GM23338 (cell line): ENCODE measurements at regions not wholly inside any gene's neighbourhood (a gene's known extent, or its start where the extent isn't known, plus 50 kb on each side); places are given as distances from the start of the nearest gene placed in this dataset.

Source experiments
- ATAC-seq: fragments of 200-7000 bp; cut with Tn5 transposase; 3 replicates; pipeline ENCODE4 v1.9.1; 2020
- DNase-seq: peaks from one replicate; pipeline ENCODE4 v3.0.0-alpha.2; 2015; ENCODE audit warnings: low spot score
- H2AFZ ChIP-seq: fragments of 200-600 bp; sonication (generic); 2 replicates; pipeline ENCODE4 v1.8.0; 2016; ENCODE audit warnings: antibody characterized with exemption, mild to moderate bottlenecking, moderate library complexity
- H3F3A ChIP-seq: fragments of 200-600 bp; sonication (generic); replicated peaks from 2 replicates; pipeline ENCODE4 v1.8.0; 2017; ENCODE audit warnings: antibody characterized with exemption, mixed run types, low read depth
- H3K27ac ChIP-seq: fragments of 200-600 bp; sonication (generic); 2 replicates; pipeline ENCODE4 v1.6.1; 2016; ENCODE audit warnings: low read depth
- H3K27me3 ChIP-seq: fragments of 200-600 bp; sonication (generic); 2 replicates; pipeline ENCODE4 v1.8.0; 2016; ENCODE audit warnings: mild to moderate bottlenecking, mixed run types, moderate library complexity; ENCODE audit not compliant: insufficient read depth
- H3K36me3 ChIP-seq: fragments of 200-600 bp; sonication (generic); 2 replicates; pipeline ENCODE4 v1.8.0; 2016; ENCODE audit warnings: mild to moderate bottlenecking; ENCODE audit not compliant: insufficient read depth
- H3K4me1 ChIP-seq: fragments of 200-600 bp; sonication (generic); 2 replicates; pipeline ENCODE4 v1.8.0; 2016; ENCODE audit warnings: mild to moderate bottlenecking, moderate library complexity; ENCODE audit not compliant: insufficient read depth
- H3K4me2 ChIP-seq: fragments of 200-600 bp; sonication (generic); 2 replicates; pipeline ENCODE4 v1.7.1; 2017; ENCODE audit warnings: mixed run types
- H3K4me3 ChIP-seq: fragments of 200-600 bp; sonication (generic); 2 replicates; pipeline ENCODE4 v1.6.1; 2016; ENCODE audit warnings: mixed run types
- H3K79me2 ChIP-seq: fragments of 200-600 bp; sonication (generic); replicated peaks from 2 replicates; pipeline ENCODE4 v1.8.0; 2017; ENCODE audit warnings: mild to moderate bottlenecking; ENCODE audit not compliant: insufficient read depth
- H3K9me2 ChIP-seq: fragments of 200-600 bp; sonication (generic); 2 replicates; pipeline ENCODE4 v1.8.0; 2017; ENCODE audit not compliant: insufficient read depth
- H4K20me1 ChIP-seq: fragments of 200-600 bp; sonication (generic); replicated peaks from 2 replicates; pipeline ENCODE4 v1.8.0; 2017; ENCODE audit warnings: mild to moderate bottlenecking; ENCODE audit not compliant: insufficient read depth
- H3K27ac Mint-ChIP-seq: 2 replicates; pipeline ENCODE4 v1.8.0; 2020; ENCODE audit warnings: inconsistent platforms, mild to moderate bottlenecking, moderate library complexity, mixed read lengths
- H3K27me3 Mint-ChIP-seq: 3 replicates; pipeline ENCODE4 v1.8.0; 2022; ENCODE audit warnings: low read depth, mild to moderate bottlenecking, moderate library complexity, mixed read lengths, inconsistent platforms; ENCODE audit not compliant: insufficient read depth, poor library complexity
- H3K36me3 Mint-ChIP-seq: 3 replicates; pipeline ENCODE4 v1.8.0; 2021; ENCODE audit warnings: low read depth, mild to moderate bottlenecking, inconsistent platforms, moderate library complexity, mixed read lengths
- H3K4me1 Mint-ChIP-seq: 3 replicates; pipeline ENCODE4 v1.8.0; 2020; ENCODE audit warnings: mild to moderate bottlenecking, inconsistent platforms, mixed read lengths
- H3K4me3 Mint-ChIP-seq: 3 replicates; pipeline ENCODE4 v1.8.0; 2021; ENCODE audit warnings: moderate library complexity, mild to moderate bottlenecking, inconsistent platforms, mixed read lengths
- H3K9me3 Mint-ChIP-seq: 3 replicates; pipeline ENCODE4 v1.8.0; 2020; ENCODE audit warnings: moderate library complexity, mild to moderate bottlenecking, inconsistent platforms, mixed read lengths
- CTCF ChIP-seq, 2 experiments: fragments of 200-600 bp in 1 of 2; sonication (generic) in 1 of 2; conservative IDR thresholded peaks; 2 replicates each; pipeline versions ENCODE4 v1.5.1 to v1.6.1; 2016 to 2017; ENCODE audit warnings: antibody characterized with exemption in 2 of 2, low read depth in 2 of 2, mild to moderate bottlenecking in 2 of 2, moderate library complexity in 1 of 2
- EZH2 ChIP-seq: fragments of 200-600 bp; sonication (generic); IDR thresholded peaks from one replicate; pipeline ENCODE4 v1.8.0; 2017; ENCODE audit warnings: antibody characterized with exemption, mild to moderate bottlenecking, low read depth; ENCODE audit not compliant: unreplicated experiment
- EZH2phosphoT487 ChIP-seq: fragments of 200-600 bp; sonication (generic); IDR thresholded peaks from one replicate; pipeline ENCODE4 v1.8.1; 2018; ENCODE audit warnings: antibody characterized with exemption; ENCODE audit not compliant: unreplicated experiment
- JUNB ChIP-seq: IDR thresholded peaks from one replicate; pipeline ENCODE4 v1.6.1; 2016; ENCODE audit warnings: antibody characterized with exemption; ENCODE audit not compliant: unreplicated experiment
- NANOG ChIP-seq: IDR thresholded peaks from 2 replicates; pipeline ENCODE4 v1.6.1; 2016; ENCODE audit warnings: antibody characterized with exemption, borderline replicate concordance
- POLR2AphosphoS5 ChIP-seq: IDR thresholded peaks from 2 replicates; pipeline ENCODE4 v1.6.1; 2016; ENCODE audit warnings: antibody characterized with exemption, low read depth
- ZNF114 ChIP-seq: fragments of 250-450 bp; sonication (Bioruptor Pico); IDR thresholded peaks from 2 replicates; pipeline ENCODE4 v1.5.0; 2020; ENCODE audit warnings: mild to moderate bottlenecking, moderate library complexity
- ZNF331 ChIP-seq: fragments of 250-450 bp; sonication (Bioruptor Pico); IDR thresholded peaks from 2 replicates; pipeline ENCODE4 v1.5.0; 2020; ENCODE audit warnings: low read depth, mild to moderate bottlenecking, moderate library complexity
- ZNF462 ChIP-seq: fragments of 250-450 bp; sonication (Bioruptor Pico); IDR thresholded peaks from 2 replicates; pipeline ENCODE4 v1.5.0; 2020; ENCODE audit warnings: mild to moderate bottlenecking, moderate library complexity

DNA sequence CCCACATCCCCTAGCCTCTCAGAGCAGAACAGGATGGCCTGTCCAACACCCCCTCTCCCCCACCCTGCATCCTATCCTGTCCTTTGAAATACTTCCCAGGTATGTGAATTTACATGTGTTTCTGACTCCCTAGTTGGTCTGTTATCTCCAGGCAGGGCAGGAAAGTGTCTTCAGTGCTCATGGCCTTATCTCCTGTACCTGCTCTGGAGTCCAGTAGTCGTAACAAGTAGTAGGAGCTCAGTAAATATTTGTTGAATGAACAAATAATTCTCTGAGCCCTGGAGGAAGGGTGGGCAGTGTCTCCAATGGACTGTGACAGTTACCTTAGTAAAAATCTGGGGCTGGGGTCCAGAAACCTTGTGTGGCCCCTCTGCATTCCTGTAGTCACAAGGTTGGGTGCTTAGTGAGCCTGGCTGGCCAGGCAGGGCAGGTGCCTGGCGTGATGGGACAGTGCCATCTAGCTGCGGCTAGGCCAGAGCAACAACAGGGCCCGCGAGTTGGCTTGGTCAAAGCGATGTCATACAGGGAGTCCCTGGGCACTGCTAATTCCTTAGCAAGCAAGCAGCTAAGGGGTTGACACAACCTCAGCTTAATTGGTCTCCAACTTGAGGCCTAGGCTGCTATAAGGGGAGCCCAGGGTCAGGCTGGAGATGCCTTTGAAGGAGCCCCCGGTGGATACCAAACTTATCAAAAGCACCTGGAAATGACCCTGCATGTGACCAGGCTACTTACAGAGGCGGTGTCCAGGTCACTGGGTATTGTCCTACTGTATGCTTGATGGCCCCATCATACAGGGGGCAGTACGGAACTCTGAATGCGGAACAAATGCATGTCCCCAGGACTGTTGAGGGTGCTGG, 89.0 kb upstream of the PPM1J start:
- H3K27ac Mint-ChIP-seq = 0 out of 2 replicates have a peak overlapping the region, but pooled peaks have one; percentile 8
- Histone ChIP-seq H4K20me1 (no peaks in the 10 kb centered on the region), H3K9me2 (peaks cover 3% of the 10 kb centered on the region; the same call in 1 of the 2 replicates)

DNA sequence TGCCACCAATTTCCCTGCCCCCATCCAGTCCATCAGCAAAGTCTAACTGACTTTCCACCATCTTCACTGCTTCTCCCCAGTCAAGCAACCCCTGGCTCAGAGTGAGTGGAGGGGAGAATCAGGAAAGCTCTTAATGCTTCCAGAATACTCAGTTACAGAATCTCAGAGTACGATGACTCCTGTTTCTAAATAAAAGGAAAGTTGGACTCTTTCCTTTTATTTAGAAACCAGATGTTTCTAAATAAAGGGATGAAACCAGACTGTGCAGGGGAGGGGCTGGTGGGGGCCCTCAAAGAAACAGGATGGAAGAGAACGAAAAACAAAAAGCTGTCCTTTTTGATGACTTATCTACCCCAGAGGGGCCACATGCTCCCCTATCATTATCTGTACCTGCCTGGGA, 85.2 kb upstream of the PPM1J start:
- Mint-ChIP-seq H3K36me3 (no peaks in the 10 kb centered on the region; the same call in 2 of the 3 replicates), H3K27ac (no peak overlapping the region), H3K4me1 (peaks cover 29% of the 10 kb centered on the region), H3K27me3 (peaks cover 9% of the 10 kb centered on the region), H3K4me3 (no peak overlapping the region), H3K9me3 (no peaks in the 10 kb centered on the region)
- Histone ChIP-seq H3F3A (peaks cover 11% of the 10 kb centered on the region), H3K27ac (no peak overlapping the region), H3K4me3 (no peak overlapping the region), H3K9me2 (peaks cover 7% of the 10 kb centered on the region; the same call in 1 of the 2 replicates), H3K27me3 (peaks cover 11% of the 10 kb centered on the region; the same call in 1 of the 2 replicates), H2AFZ (no peak overlapping the region), H3K79me2 (no peaks in the 10 kb centered on the region), H3K4me2 (no peak overlapping the region), H3K4me1 (peaks cover 10% of the 10 kb centered on the region), H4K20me1 (no peaks in the 10 kb centered on the region), H3K36me3 (no peaks in the 10 kb centered on the region)
- DNase-seq = no peak
- ATAC-seq = no peak
- TF ChIP-seq ZNF114 (CRISPR knock-in tag) = no peak
- no peak for TF ChIP-seq POLR2AphosphoS5
- TF ChIP-seq ZNF462 (CRISPR knock-in tag) = no peak
- no peak for TF ChIP-seq EZH2
- no peak for TF ChIP-seq NANOG
- no peak for TF ChIP-seq EZH2phosphoT487
- TF ChIP-seq ZNF331 (CRISPR knock-in tag) = no peak

More for the DNA sequence above, 89.0 kb upstream of the PPM1J start:
- H3K36me3 Mint-ChIP-seq = no peaks in the 10 kb centered on the region; the same call in 2 of the 3 replicates
- no peak overlapping the region for H3K4me3 Mint-ChIP-seq
- H3K27me3 Mint-ChIP-seq = peaks cover 13% of the 10 kb centered on the region
- H3K79me2 ChIP-seq = no peaks in the 10 kb centered on the region
- H3K9me3 Mint-ChIP-seq = no peaks in the 10 kb centered on the region
- TF ChIP-seq CTCF (conservative IDR thresholded peaks at IDR 0.05; ENCODE audit: low read depth in 2 of 2) (peak; percentile 92 to 100), JUNB (no peak)
- peak overlapping the region; percentile 11; the same call in 1 of the 2 replicates for H3K4me2 ChIP-seq
- DNase-seq = peak; percentile 90
- H3F3A ChIP-seq = peaks cover 4% of the 10 kb centered on the region
- peaks cover 17% of the 10 kb centered on the region for H3K4me1 ChIP-seq
- no peak overlapping the region for H3K27ac ChIP-seq
- ATAC-seq = peak; percentile 96
- no peak overlapping the region for H3K4me3 ChIP-seq
- no peak overlapping the region for H2AFZ ChIP-seq
- peaks cover 37% of the 10 kb centered on the region for H3K4me1 Mint-ChIP-seq
- H3K36me3 ChIP-seq = no peaks in the 10 kb centered on the region
- no peaks in the 10 kb centered on the region for H3K27me3 ChIP-seq
